ENCODE measurements at regions not wholly inside any gene's neighbourhood (a gene's known extent, or its start where the extent isn't known, plus 50 kb on each side); places are given as distances from the start of the nearest gene placed in this dataset.

DNA sequence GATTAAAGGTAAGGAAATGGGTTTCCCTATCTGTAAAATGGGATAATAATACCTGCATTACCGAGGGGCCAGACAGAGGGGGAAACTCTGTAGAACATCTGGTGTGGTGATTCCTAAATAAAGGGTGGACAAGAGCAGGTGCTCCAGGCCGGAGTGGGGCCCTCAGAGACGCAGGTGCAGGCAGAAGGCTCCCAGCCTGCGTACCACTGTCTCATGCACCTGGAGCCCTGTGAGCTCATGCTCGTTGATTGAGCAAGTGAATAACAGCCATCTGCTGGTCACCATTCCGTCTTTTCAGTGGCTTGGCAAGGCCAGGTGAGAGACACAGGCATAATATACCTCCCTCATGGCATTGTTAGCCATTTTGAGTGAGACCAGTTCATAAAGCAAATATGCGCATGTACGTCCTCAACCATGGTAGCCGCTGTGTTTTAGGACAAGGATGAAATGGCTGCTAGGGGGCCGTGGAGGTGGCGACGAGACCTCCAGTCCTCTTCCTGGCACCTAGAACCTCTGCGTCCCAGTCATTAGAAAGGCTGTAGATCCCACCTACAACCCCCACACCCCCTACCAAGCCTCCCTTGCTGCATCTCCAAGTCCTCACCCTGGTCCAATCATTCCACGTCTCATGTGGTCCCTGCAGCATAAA is 198.0 kb upstream of the MVB12B start:
- no peak for DNase-seq (ENCODE audit: low read depth in 1 of 2, low spot score in 1 of 2)
- Histone ChIP-seq H3K4me3 (replicated peaks; ENCODE audit: insufficient read depth, low read length) (no peak overlapping the region), H3K27me3 (ENCODE audit: insufficient read depth, poor library complexity, severe bottlenecking) (no peaks in the 10 kb centered on the region), H3K27ac (replicated peaks) (no peak overlapping the region)
- no peak for TF ChIP-seq REST (IDR thresholded peaks at IDR 0.05; ENCODE audit: insufficient replicate concordance, low read depth)
- TF ChIP-seq, protein P1, sequence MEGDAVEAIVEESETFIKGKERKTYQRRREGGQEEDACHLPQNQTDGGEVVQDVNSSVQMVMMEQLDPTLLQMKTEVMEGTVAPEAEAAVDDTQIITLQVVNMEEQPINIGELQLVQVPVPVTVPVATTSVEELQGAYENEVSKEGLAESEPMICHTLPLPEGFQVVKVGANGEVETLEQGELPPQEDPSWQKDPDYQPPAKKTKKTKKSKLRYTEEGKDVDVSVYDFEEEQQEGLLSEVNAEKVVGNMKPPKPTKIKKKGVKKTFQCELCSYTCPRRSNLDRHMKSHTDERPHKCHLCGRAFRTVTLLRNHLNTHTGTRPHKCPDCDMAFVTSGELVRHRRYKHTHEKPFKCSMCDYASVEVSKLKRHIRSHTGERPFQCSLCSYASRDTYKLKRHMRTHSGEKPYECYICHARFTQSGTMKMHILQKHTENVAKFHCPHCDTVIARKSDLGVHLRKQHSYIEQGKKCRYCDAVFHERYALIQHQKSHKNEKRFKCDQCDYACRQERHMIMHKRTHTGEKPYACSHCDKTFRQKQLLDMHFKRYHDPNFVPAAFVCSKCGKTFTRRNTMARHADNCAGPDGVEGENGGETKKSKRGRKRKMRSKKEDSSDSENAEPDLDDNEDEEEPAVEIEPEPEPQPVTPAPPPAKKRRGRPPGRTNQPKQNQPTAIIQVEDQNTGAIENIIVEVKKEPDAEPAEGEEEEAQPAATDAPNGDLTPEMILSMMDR (IDR thresholded peaks at IDR 0.05; ENCODE audit: insufficient read depth, low read length), result no peak
- no peak for TF ChIP-seq GABPA (IDR thresholded peaks at IDR 0.05; ENCODE audit: low read depth)
- no peak for TF ChIP-seq POLR2AphosphoS5 (IDR thresholded peaks at IDR 0.05; ENCODE audit: low read depth)

DNA sequence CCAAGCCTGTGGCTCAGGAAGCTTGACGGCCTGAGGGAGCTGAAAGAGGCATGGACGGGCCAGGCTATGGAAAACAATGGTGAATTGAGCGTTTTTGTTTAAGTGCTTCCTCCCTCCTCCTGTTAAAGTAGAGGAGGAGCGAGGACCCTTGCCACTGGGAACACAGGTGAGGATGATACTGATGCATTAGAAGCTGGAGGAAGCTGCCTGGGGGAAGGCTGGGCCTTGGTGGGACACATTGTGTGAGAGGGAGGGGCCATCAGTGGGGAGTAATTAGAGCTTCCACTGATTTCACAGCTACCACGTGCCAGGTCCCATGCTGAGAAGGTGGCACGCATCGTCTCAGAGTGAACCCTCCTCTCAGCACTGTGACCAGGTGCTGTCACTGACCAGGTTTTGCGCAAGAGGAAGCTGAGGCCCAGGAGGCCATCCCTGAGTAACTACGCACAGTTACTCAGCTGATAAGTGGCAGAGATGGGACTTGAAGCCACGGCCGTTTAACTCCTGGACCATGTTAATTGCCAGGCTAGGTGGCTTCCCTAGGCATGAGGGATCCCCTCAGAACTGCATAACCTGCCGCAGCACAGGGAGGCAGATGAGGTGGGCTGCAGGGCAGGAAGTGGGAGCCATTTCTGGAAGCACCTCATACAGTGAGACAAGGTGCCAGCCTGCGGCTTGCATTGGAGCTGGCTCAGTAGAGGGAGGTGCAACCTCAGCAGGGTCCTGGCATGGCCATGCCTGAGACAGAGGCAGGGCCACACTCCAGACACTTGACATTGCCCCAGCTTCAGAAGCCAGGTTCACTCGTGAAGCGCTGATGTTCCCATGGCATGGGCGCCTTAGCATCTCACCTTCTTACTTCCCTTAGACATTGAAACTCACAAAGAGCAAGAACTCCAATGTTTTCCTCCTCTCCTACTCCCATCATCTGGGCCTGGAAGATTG is 195.3 kb upstream of the MVB12B start:
- TF ChIP-seq, protein P1 (IDR thresholded peaks at IDR 0.05; ENCODE audit: insufficient read depth, low read length), result no peak
- no peak for TF ChIP-seq GABPA (IDR thresholded peaks at IDR 0.05; ENCODE audit: low read depth)
- no peak for TF ChIP-seq POLR2AphosphoS5 (IDR thresholded peaks at IDR 0.05; ENCODE audit: low read depth)
- no peak for TF ChIP-seq SPI1 (IDR thresholded peaks at IDR 0.05; ENCODE audit: borderline replicate concordance, low read depth)
- no peak for TF ChIP-seq REST (IDR thresholded peaks at IDR 0.05; ENCODE audit: insufficient replicate concordance, low read depth)
- Histone ChIP-seq H3K4me3 (replicated peaks; ENCODE audit: insufficient read depth, low read length) (no peak overlapping the region), H3K27ac (replicated peaks) (no peak overlapping the region), H3K27me3 (ENCODE audit: insufficient read depth, poor library complexity, severe bottlenecking) (no peaks in the 10 kb centered on the region)
- DNase-seq (ENCODE audit: low read depth in 1 of 2, low spot score in 1 of 2), result no peak

- TF ChIP-seq GABPA (IDR thresholded peaks at IDR 0.05; ENCODE audit: low read depth), result no peak
- no peak for TF ChIP-seq POLR2AphosphoS5 (IDR thresholded peaks at IDR 0.05; ENCODE audit: low read depth)
- no peak for TF ChIP-seq REST (IDR thresholded peaks at IDR 0.05; ENCODE audit: insufficient replicate concordance, low read depth)
- no peak for TF ChIP-seq SPI1 (IDR thresholded peaks at IDR 0.05; ENCODE audit: borderline replicate concordance, low read depth)
- TF ChIP-seq, protein P1 (IDR thresholded peaks at IDR 0.05; ENCODE audit: insufficient read depth, low read length), result no peak
- no peaks in the 10 kb centered on the region for H3K27me3 ChIP-seq (ENCODE audit: insufficient read depth, poor library complexity, severe bottlenecking)
- no peak for DNase-seq (ENCODE audit: low read depth in 1 of 2, low spot score in 1 of 2)
- H3K4me3 ChIP-seq (replicated peaks; ENCODE audit: insufficient read depth, low read length), result no peak overlapping the region
- H3K27ac ChIP-seq (replicated peaks), result no peak overlapping the region
These were observed 193.9 kb upstream of the MVB12B start for GRCh38 chr9:126132746-126133145.

Data from HL-60 (cell line).